ENCODE measurements at regions not wholly inside any gene's neighbourhood (a gene's known extent, or its start where the extent isn't known, plus 50 kb on each side); places are given as distances from the start of the nearest gene placed in this dataset.

GRCh38 chr9:3138231-3139229 is 294.6 kb upstream of the PUM3 start (continued):
- TF ChIP-seq EP300 (IDR thresholded peaks at IDR 0.05; ENCODE audit: borderline replicate concordance in 1 of 2, low read depth in 2 of 2, low read length in 2 of 2) (no peak), CTBP2 (IDR thresholded peaks at IDR 0.05; ENCODE audit: borderline replicate concordance, insufficient read depth, insufficient read length, low read length) (no peak), TEAD4 (IDR thresholded peaks at IDR 0.05; ENCODE audit: low read depth, low read length) (no peak)
